SK-N-SH (cell line): ENCODE measurements at regions not wholly inside any gene's neighbourhood (a gene's known extent, or its start where the extent isn't known, plus 50 kb on each side); places are given as distances from the start of the nearest gene placed in this dataset.

Experiments used
- CTCF ChIA-PET: fragments of 300-600, 350-600 bp; formaldehyde crosslinking; extraction: SDS; loops from one replicate; lab custom pipeline; 2021; lab: Yijun Ruan, JAX
- POLR2A ChIA-PET: fragments of 350-600 bp; sonication (Branson Sonifier 250); formaldehyde crosslinking; extraction: SDS; loops from one replicate; lab custom pipeline; 2020; ENCODE audit warnings: antibody characterized with exemption, inconsistent platforms; lab: Yijun Ruan, JAX
- DNase-seq: peaks from one replicate; pipeline ENCODE4 v3.0.0; 2012
- H2AFZ ChIP-seq: fragments of 200-600 bp; sonication (generic); 2 replicates; pipeline ENCODE4 v1.8.1; 2016; ENCODE audit warnings: antibody characterized with exemption, mild to moderate bottlenecking, low read depth
- H3F3A ChIP-seq: fragments of 200-600 bp; sonication (generic); replicated peaks from 2 replicates; pipeline ENCODE3; 2016; ENCODE audit warnings: antibody characterized with exemption, mild to moderate bottlenecking; ENCODE audit not compliant: insufficient read depth
- H3K27ac ChIP-seq, 2 experiments: fragments of 200-500 bp in 1 of 2; fragments of 200-600 bp in 1 of 2; sonication (Bioruptor generic) in 1 of 2; sonication (generic), shearing (Covaris generic) in 1 of 2; 2 replicates each; pipeline versions ENCODE4 v1.5.1 to v1.6.1; 2014 to 2016; ENCODE audit warnings: low read depth in 2 of 2, inconsistent platforms in 1 of 2, low read length in 1 of 2, mild to moderate bottlenecking in 1 of 2, mixed read lengths in 1 of 2
- H3K27me3 ChIP-seq: fragments of 200-600 bp; sonication (generic), shearing (Covaris generic); 2 replicates; pipeline ENCODE4 v1.6.1; 2016; ENCODE audit warnings: mixed run types; ENCODE audit not compliant: insufficient read depth
- H3K36me3 ChIP-seq, 2 experiments: fragments of 200-500 bp in 1 of 2; fragments of 200-600 bp in 1 of 2; sonication (Bioruptor generic) in 1 of 2; sonication (generic) in 1 of 2; replicated peaks in 1 of 2; 2 replicates each; pipeline versions ENCODE3 to v1.5.1; 2014 to 2016; ENCODE audit warnings: low read length in 1 of 2, mild to moderate bottlenecking in 1 of 2; ENCODE audit not compliant: insufficient read depth in 2 of 2, control insufficient read depth in 1 of 2
- H3K4me1 ChIP-seq, 2 experiments: fragments of 200-500 bp in 1 of 2; fragments of 200-600 bp in 1 of 2; sonication (Bioruptor generic) in 1 of 2; sonication (generic), shearing (Covaris generic) in 1 of 2; 2 replicates each; pipeline versions ENCODE4 v1.5.1 to v1.6.1; 2014 to 2016; ENCODE audit warnings: low read depth in 1 of 2, low read length in 1 of 2, mixed run types in 1 of 2; ENCODE audit not compliant: insufficient read depth in 2 of 2, control insufficient read depth in 1 of 2
- H3K4me2 ChIP-seq: fragments of 200-600 bp; sonication (generic), shearing (Covaris generic); 2 replicates; pipeline ENCODE4 v1.6.1; 2017; ENCODE audit warnings: mixed run types
- H3K4me3 ChIP-seq, 2 experiments: fragments of 200-500 bp in 1 of 2; fragments of 200-600 bp in 1 of 2; sonication (Bioruptor generic) in 1 of 2; sonication (generic), shearing (Covaris generic) in 1 of 2; 2 replicates each; pipeline versions ENCODE4 v1.5.1 to v1.8.1; 2014 to 2016; ENCODE audit warnings: low read depth in 2 of 2, inconsistent platforms in 1 of 2, low read length in 1 of 2, mild to moderate bottlenecking in 1 of 2, mixed read lengths in 1 of 2, moderate library complexity in 1 of 2
- H3K79me2 ChIP-seq: fragments of 200-600 bp; sonication (generic); 2 replicates; pipeline ENCODE4 v1.8.1; 2017; ENCODE audit warnings: mild to moderate bottlenecking; ENCODE audit not compliant: insufficient read depth
- H3K9ac ChIP-seq: fragments of 200-600 bp; sonication (generic); 2 replicates; pipeline ENCODE4 v1.6.1; 2017; ENCODE audit warnings: mixed run types
- H3K9me2 ChIP-seq: fragments of 200-600 bp; sonication (generic); 2 replicates; pipeline ENCODE4 v1.6.1; 2017; ENCODE audit warnings: mixed run types
- H3K9me3 ChIP-seq: fragments of 200-600 bp; sonication (generic); 2 replicates; pipeline ENCODE4 v1.6.1; 2017; ENCODE audit warnings: mixed run types, mild to moderate bottlenecking, moderate library complexity
- H4K20me1 ChIP-seq: fragments of 200-600 bp; sonication (generic); 2 replicates; pipeline ENCODE4 v1.6.1; 2017; ENCODE audit warnings: mild to moderate bottlenecking, mixed run types; ENCODE audit not compliant: insufficient read depth
- EP300 ChIP-seq, 2 experiments: IDR thresholded peaks; 2 replicates each; pipeline versions ENCODE4 v1.4.0 to v1.6.1; 2012; ENCODE audit warnings: borderline replicate concordance in 1 of 2, low read depth in 1 of 2, low read length in 1 of 2
- EZH2phosphoT487 ChIP-seq: fragments of 200-600 bp; sonication (generic); IDR thresholded peaks from 2 replicates; pipeline ENCODE4 v1.6.1; 2017; ENCODE audit warnings: low read depth, mixed run types, mild to moderate bottlenecking, antibody characterized with exemption, moderate library complexity, borderline replicate concordance
- FOXJ3 ChIP-seq: sonication (generic); formaldehyde crosslinking; IDR thresholded peaks from 2 replicates; pipeline ENCODE4 v1.5.1; 2020; ENCODE audit warnings: mild to moderate bottlenecking, missing genetic modification reagents
- GABPA ChIP-seq: IDR thresholded peaks from 2 replicates; pipeline ENCODE4 v1.4.0; 2012; ENCODE audit warnings: low read depth, mild to moderate bottlenecking
- JUND ChIP-seq: IDR thresholded peaks from 2 replicates; pipeline ENCODE4 v1.4.0; 2012
- MAX ChIP-seq: IDR thresholded peaks from 2 replicates; pipeline ENCODE4 v1.4.0; 2012; ENCODE audit warnings: low read depth
- NFIC ChIP-seq: IDR thresholded peaks from 2 replicates; pipeline ENCODE4 v1.4.0; 2012; ENCODE audit warnings: borderline replicate concordance
- RFX5 ChIP-seq: IDR thresholded peaks from 2 replicates; pipeline ENCODE4 v1.6.1; 2012; ENCODE audit warnings: mild to moderate bottlenecking, improper control_type of control experiment, low read length
- SIN3A ChIP-seq: IDR thresholded peaks from 2 replicates; pipeline ENCODE4 v1.6.1; 2012; ENCODE audit warnings: low read depth, mild to moderate bottlenecking, low read length, moderate library complexity, borderline replicate concordance
- USF1 ChIP-seq: IDR thresholded peaks from 2 replicates; pipeline ENCODE4 v1.4.0; 2012; ENCODE audit warnings: low read depth, borderline replicate concordance
- YY1 ChIP-seq: IDR thresholded peaks from 2 replicates; pipeline ENCODE4 v1.4.0; 2012; ENCODE audit warnings: low read depth, mild to moderate bottlenecking
- WGBS: methylation state at CpG from one replicate; pipeline ENCODE4 v1.1.6; 2017; ENCODE audit warnings: low lambda C conversion rate; 5-methylcytosine and 5-hydroxymethylcytosine counted together
- TF ChIP-seq, protein P1 (sequence below): fragments of 150-350 bp; IDR thresholded peaks from 2 replicates; pipeline ENCODE4 v1.6.1; 2017; ENCODE audit warnings: antibody characterized with exemption, low read length, low read depth, borderline replicate concordance
- TF ChIP-seq, protein P2 (sequence below): fragments of 200-600 bp; sonication (generic); IDR thresholded peaks from 2 replicates; pipeline ENCODE4 v1.6.1; 2017; ENCODE audit warnings: antibody characterized with exemption, mild to moderate bottlenecking, moderate library complexity

- no peaks in the 10 kb centered on the region for H3K79me2 ChIP-seq
- no peaks in the 10 kb centered on the region for H3F3A ChIP-seq
- no peak overlapping the region for H3K4me2 ChIP-seq
- H3K27ac ChIP-seq = no peak overlapping the region
- no peak overlapping the region for H3K9ac ChIP-seq
- TF ChIP-seq USF1 (0 out of 2 replicates have a peak, but pooled peaks have one; percentile 11), NFIC (no peak)
- POLR2A ChIA-PET = no interaction called here
- H3K9me2 ChIP-seq = no peaks in the 10 kb centered on the region
- H3K9me3 ChIP-seq = no peaks in the 10 kb centered on the region
- CTCF ChIA-PET = no interaction called here
- H3K36me3 ChIP-seq = no peaks in the 10 kb centered on the region
- DNase-seq = no peak
- 45% methylated on average over 1 of the region's 1 CpG for WGBS
- no peak overlapping the region for H2AFZ ChIP-seq
- no peaks in the 10 kb centered on the region for H3K27me3 ChIP-seq
- H3K4me3 ChIP-seq = no peak overlapping the region
- no peaks in the 10 kb centered on the region for H4K20me1 ChIP-seq
- H3K4me1 ChIP-seq = no peaks in the 10 kb centered on the region; a peak in 1 of 4 replicates
Observed at GRCh38 chr5:158286827-158287226, 427.9 kb upstream of the CLINT1 start.

- WGBS = 44% methylated on average over 6 of the region's 6 CpGs
- DNase-seq = no peak
- Histone ChIP-seq H2AFZ (no peak overlapping the region), H3K36me3 (no peaks in the 10 kb centered on the region), H4K20me1 (no peaks in the 10 kb centered on the region), H3K4me2 (no peak overlapping the region), H3K9me2 (no peaks in the 10 kb centered on the region), H3K9ac (no peak overlapping the region), H3K27ac (no peak overlapping the region), H3F3A (no peaks in the 10 kb centered on the region), H3K4me1 (no peaks in the 10 kb centered on the region), H3K4me3 (no peak overlapping the region), H3K9me3 (no peaks in the 10 kb centered on the region), H3K79me2 (no peaks in the 10 kb centered on the region), H3K27me3 (no peaks in the 10 kb centered on the region)
- ChIA-PET CTCF (no interaction called here), POLR2A (no interaction called here)
- TF ChIP-seq EZH2phosphoT487 = no peak
- TF ChIP-seq, protein P1, sequence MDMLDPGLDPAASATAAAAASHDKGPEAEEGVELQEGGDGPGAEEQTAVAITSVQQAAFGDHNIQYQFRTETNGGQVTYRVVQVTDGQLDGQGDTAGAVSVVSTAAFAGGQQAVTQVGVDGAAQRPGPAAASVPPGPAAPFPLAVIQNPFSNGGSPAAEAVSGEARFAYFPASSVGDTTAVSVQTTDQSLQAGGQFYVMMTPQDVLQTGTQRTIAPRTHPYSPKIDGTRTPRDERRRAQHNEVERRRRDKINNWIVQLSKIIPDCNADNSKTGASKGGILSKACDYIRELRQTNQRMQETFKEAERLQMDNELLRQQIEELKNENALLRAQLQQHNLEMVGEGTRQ = no peak
- TF ChIP-seq JUND = no peak
- TF ChIP-seq MAX = no peak
- TF ChIP-seq, all 33 proteins: peak for 0
Observed at GRCh38 chr5:158285698-158286097, 426.8 kb upstream of the CLINT1 start.

DNA sequence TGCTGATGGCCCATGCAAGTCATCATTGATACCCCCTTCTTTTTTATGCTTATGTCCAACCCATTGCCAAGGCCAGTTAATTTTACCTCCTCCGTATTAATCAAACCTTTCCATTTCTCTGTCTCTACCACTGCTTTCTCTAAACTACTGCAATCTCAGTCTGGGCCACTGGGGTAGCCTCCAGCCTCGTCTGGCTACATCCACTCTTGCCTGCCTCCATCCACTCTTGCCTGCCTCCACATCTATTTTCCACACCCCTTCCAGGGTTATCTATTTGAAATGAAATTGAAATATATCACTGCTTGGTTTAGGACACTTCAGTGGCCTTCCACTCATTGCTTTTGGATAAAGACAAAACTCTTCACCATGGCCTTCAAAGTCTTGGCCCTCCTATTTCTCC, 425.3 kb upstream of the CLINT1 start:
- H3K27me3 ChIP-seq = no peaks in the 10 kb centered on the region
- ChIA-PET CTCF (interaction anchor here (1.3 kb wide), 1 partner anchor 10 kb away, joined by 5 read pairs; no protein-coding TSS in a partner anchor), POLR2A (no interaction called here)
- no peak for DNase-seq
- 45% methylated on average over 2 of the region's 2 CpGs for WGBS
- no peak overlapping the region for H3K9ac ChIP-seq
- no peak overlapping the region for H3K4me2 ChIP-seq
- H3K9me3 ChIP-seq = no peaks in the 10 kb centered on the region
- H3F3A ChIP-seq = no peaks in the 10 kb centered on the region
- no peak overlapping the region for H3K4me3 ChIP-seq
- H3K79me2 ChIP-seq = no peaks in the 10 kb centered on the region
- H2AFZ ChIP-seq = no peak overlapping the region
- no peaks in the 10 kb centered on the region for H3K9me2 ChIP-seq
- no peaks in the 10 kb centered on the region for H3K36me3 ChIP-seq
- no peaks in the 10 kb centered on the region for H4K20me1 ChIP-seq
- TF ChIP-seq, protein P2, sequence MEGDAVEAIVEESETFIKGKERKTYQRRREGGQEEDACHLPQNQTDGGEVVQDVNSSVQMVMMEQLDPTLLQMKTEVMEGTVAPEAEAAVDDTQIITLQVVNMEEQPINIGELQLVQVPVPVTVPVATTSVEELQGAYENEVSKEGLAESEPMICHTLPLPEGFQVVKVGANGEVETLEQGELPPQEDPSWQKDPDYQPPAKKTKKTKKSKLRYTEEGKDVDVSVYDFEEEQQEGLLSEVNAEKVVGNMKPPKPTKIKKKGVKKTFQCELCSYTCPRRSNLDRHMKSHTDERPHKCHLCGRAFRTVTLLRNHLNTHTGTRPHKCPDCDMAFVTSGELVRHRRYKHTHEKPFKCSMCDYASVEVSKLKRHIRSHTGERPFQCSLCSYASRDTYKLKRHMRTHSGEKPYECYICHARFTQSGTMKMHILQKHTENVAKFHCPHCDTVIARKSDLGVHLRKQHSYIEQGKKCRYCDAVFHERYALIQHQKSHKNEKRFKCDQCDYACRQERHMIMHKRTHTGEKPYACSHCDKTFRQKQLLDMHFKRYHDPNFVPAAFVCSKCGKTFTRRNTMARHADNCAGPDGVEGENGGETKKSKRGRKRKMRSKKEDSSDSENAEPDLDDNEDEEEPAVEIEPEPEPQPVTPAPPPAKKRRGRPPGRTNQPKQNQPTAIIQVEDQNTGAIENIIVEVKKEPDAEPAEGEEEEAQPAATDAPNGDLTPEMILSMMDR = no peak
- no peak for TF ChIP-seq RFX5
- TF ChIP-seq GABPA = no peak
- no peak for TF ChIP-seq SIN3A
- no peak for TF ChIP-seq NFIC
- no peak for TF ChIP-seq JUND
- no peak for TF ChIP-seq YY1
- no peak for TF ChIP-seq FOXJ3 (CRISPR knock-in tag)
- no peak for TF ChIP-seq EP300 (IDR thresholded peaks at IDR 0.05; ENCODE audit: borderline replicate concordance in 1 of 2, low read depth in 1 of 2, low read length in 1 of 2)
- no peaks in the 10 kb centered on the region for H3K4me1 ChIP-seq
- H3K27ac ChIP-seq = no peak overlapping the region
